ENCODE measurements at regions not wholly inside any gene's neighbourhood (a gene's known extent, or its start where the extent isn't known, plus 50 kb on each side); places are given as distances from the start of the nearest gene placed in this dataset.

DNA sequence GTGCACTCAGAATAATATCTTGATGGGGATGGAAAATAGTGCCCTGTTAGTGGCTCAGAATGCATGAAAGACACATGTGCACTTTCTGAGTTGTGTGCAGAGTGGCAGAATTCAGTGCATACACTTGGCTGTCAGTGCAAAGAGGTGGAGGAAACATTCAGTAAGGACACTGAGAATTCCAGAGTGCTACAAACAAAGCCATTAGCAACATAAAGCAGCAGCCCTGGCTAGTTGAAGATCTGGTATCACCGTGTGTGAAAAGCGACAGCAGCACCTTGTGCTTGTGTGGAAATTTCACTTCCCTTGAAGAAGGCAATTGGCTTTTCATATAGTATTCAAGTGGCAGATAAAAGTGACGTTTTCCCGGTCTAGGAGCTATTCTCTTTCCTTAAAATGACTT, 810.4 kb downstream of the TRIML1 start:
- DNase-seq = no peak
- WGBS, 5 donors = 43 to 67% (median 47%) methylated on average over 4 of the region's 4 CpGs
- no peaks in the 10 kb centered on the region for H3K36me3 ChIP-seq
- H3K27me3 ChIP-seq (replicated peaks in 1 of 7) = no peaks in the 10 kb centered on the region
- H3K27ac ChIP-seq = no peak overlapping the region
- H3K9me3 ChIP-seq = peaks cover 0 to 5% (median 0%) of the 10 kb centered on the region in 8 donors
- no peaks in the 10 kb centered on the region for H3K4me1 ChIP-seq
- TF ChIP-seq POLR2A (IDR thresholded peaks at IDR 0.05) = no peak
- no peak for TF ChIP-seq POLR2AphosphoS5 (IDR thresholded peaks at IDR 0.05)
- TF ChIP-seq, protein P1, sequence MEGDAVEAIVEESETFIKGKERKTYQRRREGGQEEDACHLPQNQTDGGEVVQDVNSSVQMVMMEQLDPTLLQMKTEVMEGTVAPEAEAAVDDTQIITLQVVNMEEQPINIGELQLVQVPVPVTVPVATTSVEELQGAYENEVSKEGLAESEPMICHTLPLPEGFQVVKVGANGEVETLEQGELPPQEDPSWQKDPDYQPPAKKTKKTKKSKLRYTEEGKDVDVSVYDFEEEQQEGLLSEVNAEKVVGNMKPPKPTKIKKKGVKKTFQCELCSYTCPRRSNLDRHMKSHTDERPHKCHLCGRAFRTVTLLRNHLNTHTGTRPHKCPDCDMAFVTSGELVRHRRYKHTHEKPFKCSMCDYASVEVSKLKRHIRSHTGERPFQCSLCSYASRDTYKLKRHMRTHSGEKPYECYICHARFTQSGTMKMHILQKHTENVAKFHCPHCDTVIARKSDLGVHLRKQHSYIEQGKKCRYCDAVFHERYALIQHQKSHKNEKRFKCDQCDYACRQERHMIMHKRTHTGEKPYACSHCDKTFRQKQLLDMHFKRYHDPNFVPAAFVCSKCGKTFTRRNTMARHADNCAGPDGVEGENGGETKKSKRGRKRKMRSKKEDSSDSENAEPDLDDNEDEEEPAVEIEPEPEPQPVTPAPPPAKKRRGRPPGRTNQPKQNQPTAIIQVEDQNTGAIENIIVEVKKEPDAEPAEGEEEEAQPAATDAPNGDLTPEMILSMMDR (IDR thresholded peaks at IDR 0.05 in 8 of 11, conservative IDR thresholded peaks at IDR 0.05 in 3 of 11) = no peak
- H3K4me3 ChIP-seq = no peak overlapping the region
- intact Hi-C loops (cut with DNase I; ENCODE audit: low total_unique reads) = no loop called here

DNA sequence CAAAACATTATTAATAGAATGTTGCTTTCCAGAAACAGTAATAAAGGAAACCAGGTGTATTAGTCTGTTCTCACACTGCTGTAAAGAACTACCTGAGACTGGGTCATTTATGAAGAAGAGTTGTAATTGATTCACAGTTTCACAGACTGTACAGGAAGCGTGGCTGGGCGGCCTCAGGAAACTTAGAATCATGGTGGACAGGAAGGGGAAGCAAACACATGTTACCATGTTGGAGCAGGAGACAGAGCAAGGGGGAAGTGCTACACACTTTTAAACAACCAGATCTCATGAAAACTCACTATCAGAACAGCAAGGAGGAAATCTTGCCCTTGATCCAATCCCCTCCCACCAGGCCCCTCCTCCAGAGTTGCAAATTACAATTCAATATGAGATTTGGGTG, 815.8 kb downstream of the TRIML1 start:
- Histone ChIP-seq H3K4me1 (no peaks in the 10 kb centered on the region), H3K27me3 (replicated peaks in 1 of 7) (no peaks in the 10 kb centered on the region), H3K27ac (no peak overlapping the region), H3K4me3 (no peak overlapping the region), H3K36me3 (no peaks in the 10 kb centered on the region), H3K9me3 (peaks cover 0 to 16% (median 0%) of the 10 kb centered on the region in 8 donors)
- no peak for TF ChIP-seq POLR2AphosphoS5 (IDR thresholded peaks at IDR 0.05)
- 20 to 46% (median 34%) methylated on average over 2 of the region's 2 CpGs for WGBS, 5 donors
- DNase-seq = no peak
- intact Hi-C loops (cut with DNase I; ENCODE audit: low total_unique reads) = no loop called here

DNA sequence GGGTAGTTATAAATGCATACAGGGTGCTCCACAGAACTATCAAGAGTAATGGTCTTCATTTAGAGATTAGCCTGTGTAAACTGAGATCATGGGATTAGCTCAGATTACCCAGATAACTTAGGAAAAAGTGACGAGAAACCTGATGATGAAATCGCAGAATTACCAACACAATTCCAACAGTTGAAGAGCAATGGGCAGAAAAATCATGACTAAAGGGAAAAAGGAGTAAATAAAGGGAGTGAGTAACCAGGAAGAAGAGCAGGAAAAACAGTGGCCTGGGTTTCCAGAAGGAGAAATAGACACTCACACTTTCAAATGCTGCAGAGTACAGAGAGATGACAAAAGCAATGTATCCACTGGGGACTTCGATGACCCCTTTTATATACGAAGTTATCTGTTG, 817.3 kb downstream of the TRIML1 start:
- no peak for DNase-seq
- intact Hi-C loops (cut with DNase I; ENCODE audit: low total_unique reads) = no loop called here
- Histone ChIP-seq H3K9me3 (peaks cover 0 to 21% (median 0%) of the 10 kb centered on the region in 8 donors), H3K4me3 (no peak overlapping the region), H3K27ac (no peak overlapping the region), H3K4me1 (no peaks in the 10 kb centered on the region), H3K27me3 (replicated peaks in 1 of 7) (no peaks in the 10 kb centered on the region), H3K36me3 (no peaks in the 10 kb centered on the region)
- WGBS, 5 donors = 77 to 86% (median 82%) methylated on average over 4 of the region's 4 CpGs
- TF ChIP-seq POLR2AphosphoS5 (IDR thresholded peaks at IDR 0.05) (no peak), POLR2A (IDR thresholded peaks at IDR 0.05) (no peak)
- TF ChIP-seq, protein P1 (IDR thresholded peaks at IDR 0.05 in 8 of 11, conservative IDR thresholded peaks at IDR 0.05 in 3 of 11) = no peak

DNA sequence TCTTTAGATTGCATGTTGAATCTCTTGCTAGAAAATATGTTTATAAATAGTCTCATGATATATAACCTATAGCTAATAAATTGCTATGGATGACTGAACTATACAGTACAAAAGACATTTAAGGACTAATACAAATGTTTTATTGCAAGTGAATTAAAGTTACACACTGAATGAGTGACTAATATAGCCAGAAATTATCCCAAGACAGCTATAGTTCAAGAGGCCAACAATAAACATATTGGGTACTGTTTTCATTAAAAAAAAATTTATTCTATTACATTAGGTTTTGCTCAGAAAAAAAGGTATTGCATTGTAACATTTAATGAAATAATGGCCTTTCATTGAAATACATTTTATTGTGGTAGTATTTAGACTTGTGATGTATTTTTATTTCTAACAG, 819.1 kb downstream of the TRIML1 start:
- Histone ChIP-seq H3K9me3 (peaks cover 0 to 21% (median 0%) of the 10 kb centered on the region in 8 donors), H3K36me3 (no peaks in the 10 kb centered on the region), H3K4me1 (no peaks in the 10 kb centered on the region), H3K27ac (no peak overlapping the region), H3K27me3 (replicated peaks in 1 of 7) (no peaks in the 10 kb centered on the region), H3K4me3 (no peak overlapping the region)
- TF ChIP-seq POLR2AphosphoS5 (IDR thresholded peaks at IDR 0.05) (no peak), POLR2A (IDR thresholded peaks at IDR 0.05) (no peak)
- TF ChIP-seq, protein P1 (IDR thresholded peaks at IDR 0.05 in 8 of 11, conservative IDR thresholded peaks at IDR 0.05 in 3 of 11) = no peak
- intact Hi-C loops (cut with DNase I; ENCODE audit: low total_unique reads) = no loop called here
- DNase-seq = no peak

DNA sequence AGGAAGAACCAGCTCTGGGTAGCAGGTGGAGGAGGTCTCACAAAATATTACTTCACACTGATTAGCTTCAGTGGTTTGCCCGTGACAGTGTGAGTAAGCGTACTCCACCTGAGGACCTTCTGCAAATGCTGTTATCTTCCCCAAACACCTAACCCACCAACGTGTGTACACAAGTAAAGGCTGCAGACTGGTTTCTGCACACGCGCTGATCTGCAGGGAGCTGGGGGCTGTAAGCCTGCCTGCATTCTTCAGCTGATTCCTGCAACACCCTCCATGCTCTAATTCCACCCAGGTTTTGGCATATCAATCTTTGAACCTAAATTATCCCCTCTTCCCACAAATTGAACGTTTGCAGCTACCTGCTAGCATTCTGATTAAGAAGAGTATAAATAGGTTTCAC, 820.2 kb downstream of the TRIML1 start:
- Histone ChIP-seq H3K4me3 (no peak overlapping the region), H3K27me3 (replicated peaks in 1 of 7) (no peaks in the 10 kb centered on the region), H3K36me3 (no peaks in the 10 kb centered on the region), H3K27ac (no peak overlapping the region), H3K4me1 (no peaks in the 10 kb centered on the region), H3K9me3 (peaks cover 0 to 21% (median 0%) of the 10 kb centered on the region in 8 donors)
- TF ChIP-seq POLR2A (IDR thresholded peaks at IDR 0.05) (no peak), POLR2AphosphoS5 (IDR thresholded peaks at IDR 0.05) (no peak)
- TF ChIP-seq, protein P1 (IDR thresholded peaks at IDR 0.05 in 8 of 11, conservative IDR thresholded peaks at IDR 0.05 in 3 of 11) = no peak
- 72 to 87% (median 83%) methylated on average over 6 of the region's 6 CpGs for WGBS, 5 donors
- intact Hi-C loops (cut with DNase I; ENCODE audit: low total_unique reads) = no loop called here
- no peak for DNase-seq

All from spleen (tissue), 11 donors.